ENCODE measurements at regions not wholly inside any gene's neighbourhood (a gene's known extent, or its start where the extent isn't known, plus 50 kb on each side); places are given as distances from the start of the nearest gene placed in this dataset.

DNA sequence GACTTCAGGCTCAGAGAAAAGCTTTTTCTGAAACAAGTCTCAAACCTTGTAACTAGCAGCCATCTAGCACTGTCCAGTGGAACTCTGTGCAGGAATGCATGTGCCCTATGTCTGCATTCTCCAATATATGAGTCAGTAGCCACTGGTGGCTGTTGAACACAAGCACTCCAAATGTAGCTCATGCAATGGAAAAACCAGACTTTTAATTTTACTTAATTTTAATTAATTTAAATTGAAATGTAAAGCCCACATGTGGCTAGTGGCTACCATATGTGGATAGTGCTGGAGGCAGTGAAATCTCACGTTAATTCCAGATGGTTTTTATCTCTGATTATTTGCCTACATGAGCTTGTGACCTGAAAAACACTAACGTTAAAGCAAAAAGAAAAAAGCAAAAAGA lies 225.1 kb downstream of the GATA3 start:
- no peak for TF ChIP-seq GATA3 (IDR thresholded peaks at IDR 0.05; ENCODE audit: low read depth, low read length)
- no peak for TF ChIP-seq GATA2 (IDR thresholded peaks at IDR 0.05; ENCODE audit: low read depth, low read length)

All from SH-SY5Y (cell line).